ENCODE measurements at regions not wholly inside any gene's neighbourhood (a gene's known extent, or its start where the extent isn't known, plus 50 kb on each side); places are given as distances from the start of the nearest gene placed in this dataset.

GRCh38 chr9:96086936-96087571 lies 211.6 kb downstream of the ERCC6L2 start:
- no peak for DNase-seq

GRCh38 chr9:96085491-96086143 lies 210.1 kb downstream of the ERCC6L2 start:
- DNase-seq, result no peak

GRCh38 chr9:96084331-96084734 lies 208.8 kb downstream of the ERCC6L2 start:
- peak in 1 of 2 experiments; percentile 8 for DNase-seq

- no peak for DNase-seq
Measured at GRCh38 chr9:96082516-96083232, 207.2 kb downstream of the ERCC6L2 start.

GRCh38 chr9:96080364-96080763 lies 204.9 kb downstream of the ERCC6L2 start:
- DNase-seq, result no peak

- no peak for DNase-seq
Measured at GRCh38 chr9:96079779-96080178, 204.3 kb downstream of the ERCC6L2 start.

GRCh38 chr9:96078897-96079490 lies 203.5 kb downstream of the ERCC6L2 start:
- DNase-seq, result no peak

GRCh38 chr9:96075757-96076156 lies 200.3 kb downstream of the ERCC6L2 start:
- DNase-seq, result no peak

- no peak for DNase-seq
Measured at GRCh38 chr9:96075111-96075510, 199.6 kb downstream of the ERCC6L2 start.

GRCh38 chr9:96073531-96074480 lies 198.3 kb downstream of the ERCC6L2 start:
- DNase-seq, result no peak

GRCh38 chr9:96072930-96073329 lies 197.4 kb downstream of the ERCC6L2 start:
- no peak for DNase-seq

- DNase-seq, result no peak
Measured at GRCh38 chr9:96071815-96072124, 196.3 kb downstream of the ERCC6L2 start.

GRCh38 chr9:96071076-96071814 lies 195.8 kb downstream of the ERCC6L2 start:
- peak; percentile 11 to 38 for DNase-seq

- DNase-seq, result no peak
Measured at GRCh38 chr9:96069629-96070220, 194.2 kb downstream of the ERCC6L2 start.

GRCh38 chr9:96068511-96068910 lies 193.0 kb downstream of the ERCC6L2 start:
- no peak for DNase-seq

GRCh38 chr9:96067600-96067999 lies 192.1 kb downstream of the ERCC6L2 start:
- DNase-seq, result no peak

GRCh38 chr9:96067004-96067403 lies 191.5 kb downstream of the ERCC6L2 start:
- no peak for DNase-seq

GRCh38 chr9:96065482-96066251 lies 190.2 kb downstream of the ERCC6L2 start:
- no peak for DNase-seq

GRCh38 chr9:96064826-96065481 lies 189.5 kb downstream of the ERCC6L2 start:
- DNase-seq, result peak; percentile 19 to 34

- no peak for DNase-seq
Measured at GRCh38 chr9:96062854-96063253, 187.4 kb downstream of the ERCC6L2 start.

Data from Kasumi-1 (cell line).